ENCODE measurements at regions not wholly inside any gene's neighbourhood (a gene's known extent, or its start where the extent isn't known, plus 50 kb on each side); places are given as distances from the start of the nearest gene placed in this dataset.

DNA sequence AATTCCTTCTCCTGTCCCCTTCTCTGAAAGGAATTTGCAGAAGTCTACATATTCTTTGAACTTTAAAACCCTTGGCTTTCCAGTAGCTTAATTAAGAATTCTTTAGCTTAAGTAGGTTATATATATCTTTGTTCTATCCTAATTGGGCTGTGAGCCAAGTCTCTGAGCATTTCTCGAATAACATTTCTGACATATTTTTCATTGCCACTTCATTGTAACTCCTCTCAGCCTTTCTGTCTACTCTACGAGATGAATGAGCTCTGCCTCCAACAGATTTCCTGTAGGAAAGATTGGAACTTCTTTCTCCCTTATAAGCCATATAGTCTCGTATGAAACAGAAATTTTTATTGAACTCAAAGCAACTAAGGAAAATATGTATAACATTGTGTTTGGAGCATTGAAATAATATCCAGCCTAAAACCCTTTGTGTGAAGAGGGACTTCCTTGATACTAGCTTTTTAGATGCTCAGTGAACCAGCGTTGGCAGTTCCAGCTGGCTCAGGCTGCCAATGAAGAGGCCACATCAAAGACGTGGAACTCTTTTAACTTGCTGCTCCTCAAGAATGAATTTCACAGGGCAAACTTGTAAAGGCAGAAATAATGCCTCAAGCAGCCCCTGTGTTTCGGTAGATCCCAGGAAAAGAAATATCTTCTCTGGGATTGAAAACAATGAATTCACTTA lies 87.7 kb upstream of the NOX3 start:
- TF ChIP-seq, protein P1, sequence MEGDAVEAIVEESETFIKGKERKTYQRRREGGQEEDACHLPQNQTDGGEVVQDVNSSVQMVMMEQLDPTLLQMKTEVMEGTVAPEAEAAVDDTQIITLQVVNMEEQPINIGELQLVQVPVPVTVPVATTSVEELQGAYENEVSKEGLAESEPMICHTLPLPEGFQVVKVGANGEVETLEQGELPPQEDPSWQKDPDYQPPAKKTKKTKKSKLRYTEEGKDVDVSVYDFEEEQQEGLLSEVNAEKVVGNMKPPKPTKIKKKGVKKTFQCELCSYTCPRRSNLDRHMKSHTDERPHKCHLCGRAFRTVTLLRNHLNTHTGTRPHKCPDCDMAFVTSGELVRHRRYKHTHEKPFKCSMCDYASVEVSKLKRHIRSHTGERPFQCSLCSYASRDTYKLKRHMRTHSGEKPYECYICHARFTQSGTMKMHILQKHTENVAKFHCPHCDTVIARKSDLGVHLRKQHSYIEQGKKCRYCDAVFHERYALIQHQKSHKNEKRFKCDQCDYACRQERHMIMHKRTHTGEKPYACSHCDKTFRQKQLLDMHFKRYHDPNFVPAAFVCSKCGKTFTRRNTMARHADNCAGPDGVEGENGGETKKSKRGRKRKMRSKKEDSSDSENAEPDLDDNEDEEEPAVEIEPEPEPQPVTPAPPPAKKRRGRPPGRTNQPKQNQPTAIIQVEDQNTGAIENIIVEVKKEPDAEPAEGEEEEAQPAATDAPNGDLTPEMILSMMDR (IDR thresholded peaks at IDR 0.05), result no peak
- TF ChIP-seq POLR2A (IDR thresholded peaks at IDR 0.05), result no peak
- no peak for TF ChIP-seq POLR2AphosphoS5 (IDR thresholded peaks at IDR 0.05)
- TF ChIP-seq EP300 (IDR thresholded peaks at IDR 0.05), result no peak

Data from suprapubic skin (tissue), 4 donors.